HepG2 (cell line): ENCODE measurements at regions not wholly inside any gene's neighbourhood (a gene's known extent, or its start where the extent isn't known, plus 50 kb on each side); places are given as distances from the start of the nearest gene placed in this dataset.

Experiments used
- CTCF ChIP-seq: sonication (generic); formaldehyde crosslinking; IDR thresholded peaks from 2 replicates; pipeline ENCODE4 v1.5.0; 2020; ENCODE audit warnings: mild to moderate bottlenecking, missing genetic modification reagents, moderate library complexity
- ERF ChIP-seq: IDR thresholded peaks from 2 replicates; pipeline ENCODE4 v1.6.1; 2018; ENCODE audit warnings: missing biosample characterization, missing genetic modification reagents
- ETS1 ChIP-seq: sonication (generic); formaldehyde crosslinking; IDR thresholded peaks from 2 replicates; pipeline ENCODE4 v1.4.0; 2020; ENCODE audit warnings: missing genetic modification reagents
- MBNL3 ChIP-seq: fragments of 250-450 bp; sonication (Bioruptor Pico); conservative IDR thresholded peaks from 2 replicates; pipeline ENCODE4 v1.8.0; 2022; ENCODE audit warnings: mild to moderate bottlenecking, inconsistent platforms
- RNF219 ChIP-seq: sonication (generic); formaldehyde crosslinking; IDR thresholded peaks from 2 replicates; pipeline ENCODE4 v1.5.0; 2020; ENCODE audit warnings: mild to moderate bottlenecking, missing genetic modification reagents
- SETDB1 ChIP-seq: sonication (generic); formaldehyde crosslinking; IDR thresholded peaks from 2 replicates; pipeline ENCODE4 v1.5.1; 2020; ENCODE audit warnings: missing genetic modification reagents, mild to moderate bottlenecking, borderline replicate concordance
- TGIF2 ChIP-seq: IDR thresholded peaks from 2 replicates; pipeline ENCODE4 v1.6.1; 2016; ENCODE audit warnings: control low read depth, missing compliant biosample characterization

- TF ChIP-seq TGIF2 (CRISPR knock-in tag) (no peak), CTCF (no peak), SETDB1 (CRISPR knock-in tag) (no peak), ERF (CRISPR knock-in tag) (no peak), ETS1 (CRISPR knock-in tag) (no peak), MBNL3 (no peak), RNF219 (no peak)
Observed at GRCh38 chr5:52199833-52200232, 587.9 kb upstream of the ITGA1 start.
